ENCODE measurements at regions not wholly inside any gene's neighbourhood (a gene's known extent, or its start where the extent isn't known, plus 50 kb on each side); places are given as distances from the start of the nearest gene placed in this dataset.

- DNase-seq, result no peak
Measured at GRCh38 chr4:57658673-57659072, 548.5 kb upstream of the IGFBP7 start.

GRCh38 chr4:57658188-57658587, 548.0 kb upstream of the IGFBP7 start:
- DNase-seq, result no peak

GRCh38 chr4:57655342-57655741, 545.2 kb upstream of the IGFBP7 start:
- no peak for DNase-seq

GRCh38 chr4:57652779-57653178, 542.6 kb upstream of the IGFBP7 start:
- DNase-seq, result no peak

GRCh38 chr4:57640391-57641100, 530.4 kb upstream of the IGFBP7 start:
- no peak for DNase-seq

- no peak for DNase-seq
Measured at GRCh38 chr4:57639561-57640382, 529.6 kb upstream of the IGFBP7 start.

GRCh38 chr4:57635910-57636309, 525.7 kb upstream of the IGFBP7 start:
- no peak for DNase-seq

- DNase-seq, result no peak
Measured at GRCh38 chr4:57633212-57633859, 523.2 kb upstream of the IGFBP7 start.

GRCh38 chr4:57632564-57632963, 522.4 kb upstream of the IGFBP7 start:
- DNase-seq, result no peak

GRCh38 chr4:57631147-57631546, 521.0 kb upstream of the IGFBP7 start:
- DNase-seq, result no peak

GRCh38 chr4:57628004-57628403, 517.8 kb upstream of the IGFBP7 start:
- no peak for DNase-seq

GRCh38 chr4:57614257-57614932, 504.2 kb upstream of the IGFBP7 start:
- DNase-seq, result no peak

- no peak for DNase-seq
Measured at GRCh38 chr4:57612279-57612678, 502.1 kb upstream of the IGFBP7 start.

GRCh38 chr4:57607566-57608180, 497.5 kb upstream of the IGFBP7 start:
- DNase-seq, result no peak

GRCh38 chr4:57605376-57605775, 495.2 kb upstream of the IGFBP7 start:
- no peak for DNase-seq

- no peak for DNase-seq
Measured at GRCh38 chr4:57602141-57602540, 492.0 kb upstream of the IGFBP7 start.

GRCh38 chr4:57591073-57591472, 480.9 kb upstream of the IGFBP7 start:
- DNase-seq, result no peak

GRCh38 chr4:57588557-57588956, 478.4 kb upstream of the IGFBP7 start:
- DNase-seq, result no peak

- no peak for DNase-seq
Measured at GRCh38 chr4:57580710-57581599, 470.8 kb upstream of the IGFBP7 start.

- DNase-seq, result no peak
Measured at GRCh38 chr4:57575426-57575825, 465.2 kb upstream of the IGFBP7 start.

GRCh38 chr4:57554556-57555092, 444.4 kb upstream of the IGFBP7 start:
- no peak for DNase-seq
